DMS114 treated with DMSO at 0.1 percent for 48 hours (cell line): ENCODE measurements at regions not wholly inside any gene's neighbourhood (a gene's known extent, or its start where the extent isn't known, plus 50 kb on each side); places are given as distances from the start of the nearest gene placed in this dataset.
"Not testable (repeated sequence)": the region's sequence is repeated elsewhere in the genome, so short reads cannot be mapped to it uniquely, and the experiment has no call there.

ENCODE experiments used
- DNase-seq: peaks from one replicate; lab custom pipeline; 2025; ENCODE audit not compliant: unreplicated experiment; lab: John Stamatoyannopoulos, UW

DNA sequence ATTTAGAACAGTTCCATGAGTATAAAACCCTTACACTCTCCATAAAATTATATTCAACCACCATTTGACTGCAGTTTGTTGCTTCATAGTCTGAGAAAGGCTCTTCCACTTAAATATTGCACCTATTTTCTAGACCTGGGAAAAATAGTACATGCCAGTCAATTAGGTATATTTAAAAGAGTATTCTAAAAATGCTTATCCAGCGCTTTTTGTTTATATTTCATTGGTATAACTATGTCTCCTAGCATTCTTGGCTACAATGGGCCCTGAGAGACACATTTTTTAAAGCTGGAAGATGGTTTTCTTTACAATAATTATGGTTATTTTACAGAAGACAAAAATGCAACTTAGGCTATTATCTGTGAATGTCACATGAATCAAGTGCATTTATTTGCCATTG is 439.4 kb downstream of the KCNJ18 start:
- DNase-seq, result no peak

DNA sequence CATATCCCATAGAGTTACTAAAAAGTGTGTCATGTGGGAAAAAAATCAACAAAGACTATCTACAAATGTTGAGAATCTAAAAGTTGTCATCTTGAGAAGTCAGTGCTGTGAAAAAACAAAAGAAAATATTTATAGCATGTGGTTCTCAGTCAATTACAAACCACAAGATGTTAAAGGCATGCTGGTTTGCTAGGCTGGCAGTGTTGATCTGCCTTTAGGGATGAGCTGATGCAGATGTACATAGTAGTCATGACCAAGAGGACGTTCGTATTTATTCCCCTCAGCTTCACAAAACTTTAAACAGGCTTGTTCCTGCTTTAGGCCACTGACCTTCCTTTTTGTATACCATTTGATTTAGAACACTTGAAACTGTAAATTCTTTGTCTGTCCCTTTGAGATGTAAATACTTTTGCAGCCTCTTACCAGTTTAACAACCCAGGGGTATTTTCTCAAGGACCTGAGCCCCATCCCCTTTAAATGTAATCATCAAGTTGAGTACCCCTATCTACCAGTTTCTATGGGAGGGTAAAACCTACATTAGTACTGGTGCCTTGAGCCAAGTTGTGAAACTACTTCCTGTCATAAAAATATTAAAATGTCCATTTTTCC is 446.6 kb downstream of the KCNJ18 start:
- no peak for DNase-seq

- no peak for DNase-seq
Measured at GRCh38 chr17:22142091-22142490, 449.8 kb downstream of the KCNJ18 start.

- no peak for DNase-seq
Measured at GRCh38 chr17:22145605-22146178, 453.4 kb downstream of the KCNJ18 start.

GRCh38 chr17:22158364-22158763 is 466.0 kb downstream of the KCNJ18 start:
- no peak for DNase-seq

GRCh38 chr17:22161376-22161775 is 469.1 kb downstream of the KCNJ18 start:
- no peak for DNase-seq

GRCh38 chr17:22171631-22172030 is 479.3 kb downstream of the KCNJ18 start:
- DNase-seq, result no peak

DNA sequence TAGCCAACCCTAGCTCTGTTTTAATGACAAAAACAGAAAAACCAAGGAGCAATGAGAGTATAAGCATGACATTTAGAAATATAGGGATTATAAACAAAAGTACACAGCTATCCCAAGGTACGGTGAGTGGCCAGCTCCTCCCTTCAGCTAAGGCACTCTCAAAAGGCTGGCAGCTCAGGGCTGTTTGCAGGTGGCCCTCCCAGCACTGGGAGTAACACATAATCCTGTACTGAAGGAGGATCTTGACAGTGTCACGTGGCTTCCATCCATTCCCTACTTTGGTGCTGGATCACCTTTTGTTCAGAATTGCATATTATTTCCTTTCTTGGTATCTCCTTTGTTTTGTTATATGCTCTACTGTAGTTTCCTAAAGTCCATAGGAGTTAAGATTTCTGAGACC is 500.8 kb downstream of the KCNJ18 start:
- no peak for DNase-seq

GRCh38 chr17:22200187-22200586 is 507.9 kb downstream of the KCNJ18 start:
- not testable (repeated sequence) for DNase-seq

- DNase-seq, result no peak
Measured at GRCh38 chr17:22202702-22203101, 510.4 kb downstream of the KCNJ18 start.

DNA sequence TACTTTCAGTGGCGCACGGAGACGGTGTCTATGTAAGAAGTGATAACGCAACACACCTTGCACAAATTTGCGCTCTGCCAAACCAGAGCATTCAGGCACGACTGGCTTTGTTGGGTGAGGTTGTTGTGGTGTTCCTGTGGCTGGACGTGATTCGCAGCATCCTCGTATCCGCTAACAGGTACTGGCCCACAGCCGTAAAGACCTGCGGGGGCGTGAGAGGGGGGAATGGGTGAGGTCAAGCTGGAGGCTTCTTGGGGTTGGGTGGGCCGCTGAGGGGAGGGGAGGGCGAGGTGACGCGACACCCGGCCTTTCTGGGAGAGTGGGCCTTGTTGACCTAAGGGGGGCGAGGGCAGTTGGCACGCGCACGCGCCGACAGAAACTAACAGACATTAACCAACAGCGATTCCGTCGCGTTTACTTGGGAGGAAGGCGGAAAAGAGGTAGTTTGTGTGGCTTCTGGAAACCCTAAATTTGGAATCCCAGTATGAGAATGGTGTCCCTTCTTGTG is 510.9 kb downstream of the KCNJ18 start:
- no peak for DNase-seq

DNA sequence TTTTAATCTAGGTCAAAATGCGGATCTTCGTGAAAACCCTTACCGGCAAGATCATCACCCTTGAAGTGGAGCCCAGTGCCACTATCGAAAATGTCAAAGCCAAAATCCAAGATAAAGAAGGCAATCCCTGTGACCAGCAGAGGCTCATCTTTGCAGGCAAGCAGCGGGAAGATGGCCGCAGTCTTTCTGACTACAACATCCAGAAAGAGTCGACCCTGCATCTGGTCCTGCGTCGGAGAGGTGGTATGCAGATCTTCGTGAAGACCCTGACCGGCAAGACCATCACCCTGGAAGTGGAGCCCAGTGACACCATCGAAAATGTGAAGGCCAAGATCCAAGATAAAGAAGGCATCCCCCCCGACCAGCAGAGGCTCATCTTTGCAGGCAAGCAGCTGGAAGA is 511.8 kb downstream of the KCNJ18 start:
- DNase-seq, result not testable (repeated sequence)

GRCh38 chr17:22210212-22210611 is 517.9 kb downstream of the KCNJ18 start:
- DNase-seq, result not testable (repeated sequence)

DNA sequence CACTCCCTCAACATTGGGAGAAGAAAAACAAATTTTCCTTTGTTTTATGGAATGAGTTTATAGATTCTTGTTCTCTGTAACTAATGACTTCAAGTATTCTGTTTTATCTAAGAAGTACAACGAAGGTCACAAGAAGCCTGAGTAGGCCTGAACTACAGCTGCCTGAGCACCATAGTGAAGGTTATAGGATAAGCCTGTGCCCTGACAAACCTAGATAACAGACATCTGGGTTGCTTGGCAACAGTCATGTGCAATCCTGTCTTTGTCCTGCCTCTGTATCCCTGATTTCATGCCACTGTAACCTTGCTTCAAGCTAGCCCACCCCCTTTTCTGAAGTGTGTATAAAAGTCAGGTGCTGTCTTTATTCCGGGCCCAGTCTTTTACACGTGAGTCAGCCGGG is 520.8 kb downstream of the KCNJ18 start:
- not testable (repeated sequence) for DNase-seq

- DNase-seq, result no peak
Measured at GRCh38 chr17:22217135-22217534, 524.8 kb downstream of the KCNJ18 start.

- DNase-seq, result no peak
Measured at GRCh38 chr17:22221344-22221743, 529.0 kb downstream of the KCNJ18 start.

DNA sequence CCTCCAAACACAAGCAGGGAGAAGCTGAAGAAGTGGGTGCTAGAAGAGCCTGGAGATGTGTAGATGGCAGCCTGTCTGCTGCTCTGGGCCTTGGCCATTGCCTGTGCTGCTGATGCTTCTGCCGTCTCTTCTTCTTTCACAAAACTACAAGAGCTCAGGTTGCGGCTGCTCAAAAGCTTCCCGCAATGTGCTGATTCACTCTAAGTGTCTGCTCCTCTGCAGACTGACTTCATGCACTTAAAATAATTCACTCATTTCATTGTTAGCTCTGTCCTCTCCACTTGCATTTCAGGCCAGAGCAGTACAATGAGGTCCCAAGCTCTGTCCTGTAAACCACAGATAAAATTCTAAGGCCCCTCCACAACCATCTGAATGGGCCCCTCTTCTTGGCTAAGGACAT is 534.2 kb downstream of the KCNJ18 start:
- not testable (repeated sequence) for DNase-seq

DNA sequence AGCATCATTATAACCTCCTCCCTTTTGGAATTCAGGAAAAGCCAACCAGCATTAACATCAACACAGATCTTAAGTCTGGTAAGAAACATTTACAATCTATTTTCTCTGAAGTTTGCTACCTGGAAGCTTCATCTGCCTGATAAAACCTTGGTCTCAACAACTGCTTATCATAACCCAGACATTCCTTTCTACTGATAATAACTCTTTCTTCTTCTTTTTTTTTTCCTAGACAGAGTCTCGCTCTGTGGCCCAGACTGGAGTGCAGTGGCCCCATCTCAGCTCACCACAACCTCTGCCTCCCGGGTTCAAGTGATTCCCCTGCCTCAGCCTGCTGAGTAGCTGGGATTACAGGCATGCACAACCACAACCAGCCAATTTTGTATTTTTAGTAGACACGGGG is 534.6 kb downstream of the KCNJ18 start:
- not testable (repeated sequence) for DNase-seq

DNA sequence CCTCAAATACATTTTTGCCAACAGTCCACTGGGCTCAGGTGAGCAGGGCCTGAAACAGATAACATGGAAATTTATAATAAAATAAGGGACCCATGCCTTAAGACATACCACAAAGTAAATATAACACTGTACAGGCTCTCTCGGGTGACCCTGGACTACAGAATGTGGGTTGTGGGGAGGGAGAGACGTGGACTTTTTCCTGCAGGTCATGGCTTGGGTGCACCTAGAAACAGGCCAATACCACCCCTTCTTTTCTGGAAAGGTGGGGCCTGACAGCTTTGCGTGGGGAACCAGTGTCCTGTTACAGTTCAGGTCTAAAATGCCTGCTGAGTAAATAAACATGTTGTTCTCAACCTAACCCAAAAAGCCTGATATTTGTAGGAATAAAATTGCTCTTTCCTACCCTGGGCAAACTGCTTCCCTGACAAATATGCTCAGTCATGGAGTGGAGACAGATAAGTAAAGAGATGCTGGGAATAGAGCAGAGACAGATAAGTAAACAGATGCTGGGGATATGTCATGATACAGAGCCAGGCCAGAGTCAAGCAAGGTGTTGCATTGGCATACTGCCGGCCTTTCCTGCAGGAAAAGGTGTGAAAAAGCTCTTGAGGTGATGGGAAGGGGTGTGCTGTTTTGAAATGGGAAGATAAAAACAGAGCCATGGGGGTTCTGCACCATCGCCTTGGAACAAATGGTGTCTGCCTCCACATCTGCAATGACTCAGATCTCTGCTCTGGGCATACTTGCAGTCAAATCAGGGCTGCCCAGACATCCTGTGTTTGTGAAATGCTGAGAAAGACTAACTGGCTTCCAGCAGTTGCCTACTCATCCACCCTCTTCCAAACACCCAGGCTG is 535.6 kb downstream of the KCNJ18 start:
- DNase-seq, result not testable (repeated sequence)

- DNase-seq, result not testable (repeated sequence)
Measured at GRCh38 chr17:22229821-22230220, 537.5 kb downstream of the KCNJ18 start.

- no peak for DNase-seq
Measured at GRCh38 chr17:22233382-22233781, 541.1 kb downstream of the KCNJ18 start.

GRCh38 chr17:22242472-22242871 is 550.1 kb downstream of the KCNJ18 start:
- no peak for DNase-seq
